Cardiac muscle cell (in vitro differentiated cells and primary cell): ENCODE measurements at regions not wholly inside any gene's neighbourhood (a gene's known extent, or its start where the extent isn't known, plus 50 kb on each side); places are given as distances from the start of the nearest gene placed in this dataset.
A peak's percentile ranks its signal among the peaks of the same experiment; 100 is the strongest.

ENCODE experiments used
- DNase-seq, 2 donors: peaks; one replicate each; pipeline versions ENCODE4 v3.0.0 to v3.0.0-alpha.2; 2010 to 2017; ENCODE audit warnings: low read depth in 1 of 2, low spot score in 1 of 2
- H3K27ac ChIP-seq: fragments of 200-600 bp; sonication (generic); 2 replicates; pipeline ENCODE4 v1.5.1; 2016
- H3K27me3 ChIP-seq: fragments of 200-600 bp; sonication (generic); 2 replicates; pipeline ENCODE4 v1.6.0; 2016; ENCODE audit warnings: control low read depth
- H3K36me3 ChIP-seq: fragments of 200-600 bp; sonication (generic); 2 replicates; pipeline ENCODE4 v1.5.1; 2016; ENCODE audit warnings: control low read depth
- H3K4me1 ChIP-seq: fragments of 200-600 bp; sonication (generic); 2 replicates; pipeline ENCODE4 v1.8.1; 2017; ENCODE audit warnings: low read depth, mild to moderate bottlenecking, mixed run types
- H3K4me3 ChIP-seq: fragments of 200-600 bp; sonication (generic); 2 replicates; pipeline ENCODE4 v1.5.1; 2016; ENCODE audit warnings: mild to moderate bottlenecking
- H3K9me3 ChIP-seq: fragments of 200-600 bp; sonication (generic); 2 replicates; pipeline ENCODE4 v1.5.1; 2017; ENCODE audit warnings: low read depth, mild to moderate bottlenecking, control low read depth
- TF ChIP-seq, protein P1 (sequence below): IDR thresholded peaks from 2 replicates; pipeline ENCODE4 v1.5.1; 2012; ENCODE audit warnings: low read depth, mild to moderate bottlenecking, low read length

DNA sequence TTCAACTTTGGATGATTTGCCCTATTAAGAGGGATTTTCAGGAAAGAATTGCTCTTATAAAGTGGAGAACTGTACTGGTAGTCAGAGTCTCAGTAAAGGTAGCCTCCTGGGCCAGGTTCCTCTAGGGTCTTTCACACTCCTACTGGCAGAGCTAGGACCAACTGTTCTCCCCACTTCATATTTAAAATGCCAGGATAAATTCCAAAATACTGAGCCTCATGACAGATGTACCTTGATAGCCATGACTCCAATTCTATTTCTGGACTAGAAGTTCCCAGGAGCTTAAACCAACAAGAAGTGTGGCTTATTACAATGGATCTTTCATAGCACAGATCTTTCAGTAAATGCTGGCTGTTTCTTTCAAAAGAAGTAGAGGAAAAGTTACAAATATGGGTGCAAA is 126.5 kb downstream of the C12orf75 start:
- Histone ChIP-seq H3K4me3 (no peak overlapping the region), H3K27ac (no peak overlapping the region)

DNA sequence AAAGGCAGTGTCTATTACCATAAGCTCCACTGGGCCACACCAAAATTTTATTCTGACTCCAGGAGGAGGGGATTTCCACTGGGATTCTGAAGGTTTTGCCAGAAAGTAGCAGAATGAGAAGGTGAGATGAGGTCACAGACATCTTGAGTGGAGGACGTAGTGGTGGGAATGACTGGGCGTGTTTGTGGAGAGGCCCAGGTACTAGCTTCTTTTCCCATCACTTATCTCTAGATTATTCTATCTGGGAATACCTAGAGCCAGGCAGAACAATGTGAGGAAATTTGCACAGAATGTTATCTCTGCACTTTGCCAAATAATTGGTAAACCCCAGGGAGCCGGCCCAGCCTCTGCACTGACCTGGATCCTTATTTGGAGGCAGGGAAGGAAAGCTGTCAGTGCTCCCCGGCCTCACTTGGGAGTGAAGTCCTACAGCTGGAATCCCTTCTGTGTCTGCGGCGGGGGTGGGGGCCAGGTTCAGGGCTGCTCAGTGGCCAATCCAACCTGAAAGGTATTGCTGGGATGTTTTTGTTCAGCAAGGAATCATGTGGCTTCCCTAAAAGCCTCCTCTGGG is 129.4 kb downstream of the C12orf75 start:
- Histone ChIP-seq H3K36me3 (no peaks in the 10 kb centered on the region), H3K4me1 (peaks cover 16% of the 10 kb centered on the region), H3K9me3 (no peaks in the 10 kb centered on the region), H3K27me3 (no peaks in the 10 kb centered on the region), H3K4me3 (no peak overlapping the region), H3K27ac (no peak overlapping the region)
- DNase-seq, result no peak
- TF ChIP-seq, protein P1, sequence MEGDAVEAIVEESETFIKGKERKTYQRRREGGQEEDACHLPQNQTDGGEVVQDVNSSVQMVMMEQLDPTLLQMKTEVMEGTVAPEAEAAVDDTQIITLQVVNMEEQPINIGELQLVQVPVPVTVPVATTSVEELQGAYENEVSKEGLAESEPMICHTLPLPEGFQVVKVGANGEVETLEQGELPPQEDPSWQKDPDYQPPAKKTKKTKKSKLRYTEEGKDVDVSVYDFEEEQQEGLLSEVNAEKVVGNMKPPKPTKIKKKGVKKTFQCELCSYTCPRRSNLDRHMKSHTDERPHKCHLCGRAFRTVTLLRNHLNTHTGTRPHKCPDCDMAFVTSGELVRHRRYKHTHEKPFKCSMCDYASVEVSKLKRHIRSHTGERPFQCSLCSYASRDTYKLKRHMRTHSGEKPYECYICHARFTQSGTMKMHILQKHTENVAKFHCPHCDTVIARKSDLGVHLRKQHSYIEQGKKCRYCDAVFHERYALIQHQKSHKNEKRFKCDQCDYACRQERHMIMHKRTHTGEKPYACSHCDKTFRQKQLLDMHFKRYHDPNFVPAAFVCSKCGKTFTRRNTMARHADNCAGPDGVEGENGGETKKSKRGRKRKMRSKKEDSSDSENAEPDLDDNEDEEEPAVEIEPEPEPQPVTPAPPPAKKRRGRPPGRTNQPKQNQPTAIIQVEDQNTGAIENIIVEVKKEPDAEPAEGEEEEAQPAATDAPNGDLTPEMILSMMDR, result no peak

More for the DNA sequence above, 126.5 kb downstream of the C12orf75 start:
- H3K27me3 ChIP-seq, result no peaks in the 10 kb centered on the region
- H3K9me3 ChIP-seq, result no peaks in the 10 kb centered on the region
- peak in 1 of 2 donors; percentile 28 for DNase-seq
- H3K36me3 ChIP-seq, result no peaks in the 10 kb centered on the region
- TF ChIP-seq, protein P1, result no peak
- peaks cover 16% of the 10 kb centered on the region for H3K4me1 ChIP-seq

DNA sequence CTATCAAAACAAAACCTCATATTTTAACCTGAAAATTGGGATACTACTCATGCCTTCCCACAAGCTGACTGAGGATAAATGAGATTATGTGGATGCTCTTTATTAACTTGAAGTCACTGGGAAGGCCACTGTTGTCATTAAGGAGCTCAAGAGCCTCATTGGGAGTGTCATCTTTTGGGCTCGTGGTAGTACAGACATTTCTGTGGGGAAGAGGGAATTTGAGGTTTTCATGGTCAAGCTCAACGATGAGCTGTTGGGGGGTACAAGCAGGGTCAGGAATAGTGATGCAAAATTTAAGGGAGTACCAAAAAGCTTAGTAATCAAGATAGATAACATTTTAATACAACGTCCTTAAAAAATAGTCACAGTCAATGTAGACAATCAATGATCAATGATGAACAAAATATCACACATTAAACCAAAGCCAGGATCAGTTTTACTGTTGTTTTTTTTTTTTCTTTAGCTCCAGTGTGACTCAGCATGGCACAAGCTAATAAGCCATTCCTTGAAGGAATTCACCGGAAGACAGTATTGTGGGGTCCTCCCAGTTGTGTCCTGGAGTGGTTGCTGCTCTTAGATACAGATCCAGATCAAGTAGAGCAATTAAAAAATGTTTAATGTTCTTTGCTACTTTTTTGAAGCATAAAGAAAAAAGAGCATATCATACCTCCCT is 130.9 kb downstream of the C12orf75 start:
- Histone ChIP-seq H3K36me3 (no peaks in the 10 kb centered on the region), H3K27ac (no peak overlapping the region), H3K27me3 (no peaks in the 10 kb centered on the region), H3K9me3 (no peaks in the 10 kb centered on the region), H3K4me1 (peaks cover 16% of the 10 kb centered on the region), H3K4me3 (no peak overlapping the region)
- no peak for DNase-seq
- TF ChIP-seq, protein P1, result no peak

DNA sequence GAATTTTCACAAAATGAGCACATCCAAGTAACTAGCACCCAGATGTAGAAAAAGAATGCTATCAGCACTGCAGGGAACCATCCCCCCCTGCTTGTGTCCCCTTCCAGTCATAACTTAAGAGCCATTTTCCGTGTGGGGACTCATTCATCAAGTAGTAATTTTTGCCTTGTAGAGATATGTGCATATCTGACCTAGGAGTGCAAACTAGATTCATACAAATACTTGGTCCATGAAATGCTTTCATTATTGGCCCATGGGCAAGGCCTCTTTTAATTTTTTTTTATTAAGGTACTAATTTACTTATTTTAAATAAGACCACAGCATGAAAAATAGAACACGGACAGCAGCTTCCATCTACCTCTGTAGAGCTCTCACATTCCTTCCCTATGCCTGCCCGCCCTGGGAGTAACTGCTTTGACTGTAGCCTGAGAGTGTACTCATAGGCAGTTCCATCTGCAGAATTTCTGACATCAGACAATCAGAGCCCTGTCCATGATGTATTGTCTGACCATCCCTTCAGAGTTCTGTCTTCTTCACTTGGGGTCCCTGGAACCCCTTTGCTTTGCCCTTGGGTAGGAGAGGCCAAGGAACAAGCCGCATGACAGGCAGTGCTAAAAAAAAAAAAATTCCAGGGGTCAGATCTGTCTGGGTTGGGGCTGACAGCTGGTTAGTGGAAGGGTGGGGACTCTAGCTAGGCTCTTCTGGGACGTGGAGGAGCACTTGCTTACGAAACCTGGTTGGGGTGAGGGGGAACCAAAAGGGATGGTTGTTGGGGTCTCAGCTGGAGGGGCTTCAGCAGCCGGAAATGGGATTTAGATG is 131.7 kb downstream of the C12orf75 start:
- H3K27ac ChIP-seq, result no peak overlapping the region
- no peak for DNase-seq
- TF ChIP-seq, protein P1, result no peak
- H3K27me3 ChIP-seq, result no peaks in the 10 kb centered on the region
- H3K36me3 ChIP-seq, result no peaks in the 10 kb centered on the region
- no peak overlapping the region for H3K4me3 ChIP-seq
- no peaks in the 10 kb centered on the region for H3K9me3 ChIP-seq
- peaks cover 16% of the 10 kb centered on the region for H3K4me1 ChIP-seq

DNA sequence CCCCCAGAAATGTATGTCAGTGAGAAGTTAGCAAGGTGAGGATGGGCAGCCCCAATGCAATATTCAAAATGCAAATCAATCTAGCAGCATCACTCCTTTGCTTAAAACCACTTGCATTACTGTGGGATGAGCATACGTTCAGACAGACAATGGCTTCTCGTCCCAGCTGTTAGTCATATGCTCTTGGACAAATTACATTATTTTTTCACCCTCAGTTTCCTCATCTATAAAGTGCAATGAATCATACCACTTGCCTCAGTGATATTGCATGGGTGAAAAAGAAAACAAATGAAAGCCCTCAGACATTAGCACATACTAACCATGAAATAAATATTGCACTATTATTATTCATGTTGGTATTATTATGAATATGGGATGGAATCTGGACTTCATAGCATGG is 132.3 kb downstream of the C12orf75 start:
- no peak for DNase-seq

More for the DNA sequence above, 132.3 kb downstream of the C12orf75 start:
- no peaks in the 10 kb centered on the region for H3K36me3 ChIP-seq
- H3K4me3 ChIP-seq, result no peak overlapping the region
- peaks cover 12% of the 10 kb centered on the region for H3K4me1 ChIP-seq
- no peak overlapping the region for H3K27ac ChIP-seq
- TF ChIP-seq, protein P1, result no peak
- H3K27me3 ChIP-seq, result no peaks in the 10 kb centered on the region
- H3K9me3 ChIP-seq, result no peaks in the 10 kb centered on the region
